Activated CD8-positive, alpha-beta memory T cell treated with anti-CD3 and anti-CD28 coated beads, Interleukin-2, amount 10 ng/mL, durations not matched to agents 7 days and 5 days (primary cell): ENCODE measurements at regions not wholly inside any gene's neighbourhood (a gene's known extent, or its start where the extent isn't known, plus 50 kb on each side); places are given as distances from the start of the nearest gene placed in this dataset.
"Not testable (repeated sequence)": the region's sequence is repeated elsewhere in the genome, so short reads cannot be mapped to it uniquely, and the experiment has no call there.

Experiments used
- ATAC-seq: fragments of 150-1000 bp; cut with Tn5 transposase; one replicate; pipeline ENCODE4 v1.10.0; 2021; ENCODE audit warnings: moderate library complexity
- CTCF ChIA-PET: fragments of 350-600 bp; sonication (Branson Sonifier 250); formaldehyde crosslinking; loops from one replicate; lab custom pipeline; 2021; ENCODE audit warnings: antibody characterized with exemption; lab: Charles Lee
- DNase-seq: peaks from one replicate; pipeline ENCODE4 v3.0.0-alpha.2; 2020
- H3K27ac Mint-ChIP-seq: one replicate; pipeline ENCODE4 v1.8.0; 2021; ENCODE audit warnings: mild to moderate bottlenecking, mixed read lengths
- H3K27me3 Mint-ChIP-seq: one replicate; pipeline ENCODE4 v1.8.0; 2021; ENCODE audit warnings: mixed read lengths
- H3K36me3 Mint-ChIP-seq: one replicate; pipeline ENCODE4 v1.8.0; 2021; ENCODE audit warnings: mild to moderate bottlenecking, mixed read lengths
- H3K4me1 Mint-ChIP-seq: one replicate; pipeline ENCODE4 v1.8.0; 2021; ENCODE audit warnings: mixed read lengths
- H3K4me3 Mint-ChIP-seq: one replicate; pipeline ENCODE4 v1.8.0; 2021; ENCODE audit warnings: mild to moderate bottlenecking, moderate library complexity, mixed read lengths
- H3K9me3 Mint-ChIP-seq: one replicate; pipeline ENCODE4 v1.8.0; 2022; ENCODE audit warnings: low read depth, mixed read lengths

- H3K9me3 Mint-ChIP-seq, H3K27me3 Mint-ChIP-seq, H3K4me3 Mint-ChIP-seq, CTCF ChIA-PET, DNase-seq, ATAC-seq, H3K36me3 Mint-ChIP-seq, H3K27ac Mint-ChIP-seq, H3K4me1 Mint-ChIP-seq: not testable (repeated sequence)
Measured at GRCh38 chr5:104002783-104003182, 440.2 kb upstream of the NUDT12 start.

DNA sequence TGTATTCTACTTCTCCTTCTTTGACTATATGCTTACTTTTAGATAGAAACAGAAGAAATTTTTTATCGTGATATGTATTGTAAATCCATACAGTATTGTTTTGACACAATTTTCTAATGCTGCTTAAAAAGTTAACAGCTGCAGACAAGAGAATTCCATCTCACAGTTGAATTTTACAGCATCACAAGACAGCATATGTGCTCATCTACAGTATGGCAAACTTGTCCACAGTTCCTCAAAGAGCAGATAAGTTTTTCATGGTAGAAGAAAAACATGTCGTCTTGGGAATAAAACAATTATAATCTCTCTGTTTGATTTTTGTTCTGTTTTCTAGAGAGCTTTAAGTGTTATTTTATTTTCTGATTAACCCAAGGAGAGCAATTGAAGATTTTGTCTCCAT lies 438.5 kb upstream of the NUDT12 start:
- Mint-ChIP-seq H3K27ac (no peak overlapping the region), H3K4me3 (no peak overlapping the region), H3K36me3 (no peaks in the 10 kb centered on the region), H3K27me3 (no peaks in the 10 kb centered on the region), H3K9me3 (peaks cover 6% of the 10 kb centered on the region), H3K4me1 (no peaks in the 10 kb centered on the region)
- CTCF ChIA-PET: no interaction called here
- ATAC-seq (no peak), DNase-seq (no peak)

DNA sequence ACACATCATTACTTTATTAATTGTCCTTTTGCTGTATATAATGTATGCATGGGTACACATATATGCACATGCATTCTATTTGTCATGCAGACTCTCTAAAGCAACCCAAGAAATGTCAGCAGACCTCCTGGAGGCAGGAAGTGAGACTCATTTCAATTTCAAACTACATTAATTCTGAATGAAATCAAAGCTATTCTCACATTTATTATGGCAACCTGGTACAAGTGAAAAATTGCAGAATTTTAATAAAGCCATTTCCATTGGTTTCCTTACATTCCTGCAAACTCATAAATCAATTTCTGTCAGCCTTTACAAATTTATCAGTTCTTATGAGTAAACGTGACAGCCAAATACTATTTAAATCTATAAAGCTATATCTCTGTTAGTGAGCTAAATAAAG lies 430.4 kb upstream of the NUDT12 start:
- no peak for DNase-seq
- CTCF ChIA-PET: no interaction called here
- no peaks in the 10 kb centered on the region for H3K27me3 Mint-ChIP-seq
- no peak overlapping the region for H3K27ac Mint-ChIP-seq
- H3K4me1 Mint-ChIP-seq: no peaks in the 10 kb centered on the region
- H3K9me3 Mint-ChIP-seq: peaks cover 6% of the 10 kb centered on the region
- H3K4me3 Mint-ChIP-seq: no peak overlapping the region
- H3K36me3 Mint-ChIP-seq: no peaks in the 10 kb centered on the region
- no peak for ATAC-seq

- Mint-ChIP-seq H3K27me3 (no peaks in the 10 kb centered on the region), H3K36me3 (no peaks in the 10 kb centered on the region), H3K4me3 (no peak overlapping the region), H3K9me3 (peaks cover 6% of the 10 kb centered on the region), H3K4me1 (no peaks in the 10 kb centered on the region), H3K27ac (no peak overlapping the region)
- DNase-seq (no peak), ATAC-seq (no peak)
- CTCF ChIA-PET: no interaction called here
Measured at GRCh38 chr5:103990064-103990463, 427.5 kb upstream of the NUDT12 start.

- Mint-ChIP-seq H3K9me3 (peaks cover 4% of the 10 kb centered on the region), H3K27me3 (no peaks in the 10 kb centered on the region), H3K4me1 (no peaks in the 10 kb centered on the region), H3K27ac (no peak overlapping the region), H3K36me3 (no peaks in the 10 kb centered on the region), H3K4me3 (no peak overlapping the region)
- CTCF ChIA-PET: no interaction called here
- DNase-seq: no peak
- ATAC-seq: no peak
Measured at GRCh38 chr5:103981592-103981991, 419.0 kb upstream of the NUDT12 start.

GRCh38 chr5:103973669-103974068 lies 411.1 kb upstream of the NUDT12 start:
- Mint-ChIP-seq H3K4me1 (no peaks in the 10 kb centered on the region), H3K27ac (no peak overlapping the region), H3K27me3 (no peaks in the 10 kb centered on the region), H3K4me3 (no peak overlapping the region), H3K9me3 (no peaks in the 10 kb centered on the region), H3K36me3 (no peaks in the 10 kb centered on the region)
- no peak for DNase-seq
- CTCF ChIA-PET: no interaction called here
- ATAC-seq: no peak

GRCh38 chr5:103966295-103966694 lies 403.7 kb upstream of the NUDT12 start:
- ATAC-seq, H3K27me3 Mint-ChIP-seq, DNase-seq, H3K36me3 Mint-ChIP-seq, H3K27ac Mint-ChIP-seq, H3K4me3 Mint-ChIP-seq, CTCF ChIA-PET, H3K4me1 Mint-ChIP-seq: not testable (repeated sequence)
- H3K9me3 Mint-ChIP-seq: peaks cover 11% of the 10 kb centered on the region

- Mint-ChIP-seq H3K4me3 (no peak overlapping the region), H3K27me3 (no peaks in the 10 kb centered on the region)
Measured at GRCh38 chr5:103962023-103962422, 399.4 kb upstream of the NUDT12 start.

GRCh38 chr5:103953601-103954382 lies 391.2 kb upstream of the NUDT12 start:
- Mint-ChIP-seq H3K9me3 (peaks cover 3% of the 10 kb centered on the region), H3K27ac (no peak overlapping the region), H3K4me3 (no peak overlapping the region), H3K27me3 (no peaks in the 10 kb centered on the region), H3K36me3 (no peaks in the 10 kb centered on the region), H3K4me1 (no peaks in the 10 kb centered on the region)
- no peak for DNase-seq
- ATAC-seq: no peak
- CTCF ChIA-PET: no interaction called here

More at GRCh38 chr5:103962023-103962422, 399.4 kb upstream of the NUDT12 start:
- no peak for DNase-seq
- no peak for ATAC-seq
- peaks cover 3% of the 10 kb centered on the region for H3K9me3 Mint-ChIP-seq
- H3K36me3 Mint-ChIP-seq: no peaks in the 10 kb centered on the region
- H3K27ac Mint-ChIP-seq: no peak overlapping the region
- CTCF ChIA-PET: no interaction called here
- H3K4me1 Mint-ChIP-seq: no peaks in the 10 kb centered on the region

- H3K9me3 Mint-ChIP-seq: peaks cover 3% of the 10 kb centered on the region
- DNase-seq (no peak), ATAC-seq (no peak)
- CTCF ChIA-PET: no interaction called here
- no peak overlapping the region for H3K27ac Mint-ChIP-seq
- no peak overlapping the region for H3K4me3 Mint-ChIP-seq
- no peaks in the 10 kb centered on the region for H3K27me3 Mint-ChIP-seq
- H3K4me1 Mint-ChIP-seq: no peaks in the 10 kb centered on the region
- H3K36me3 Mint-ChIP-seq: no peaks in the 10 kb centered on the region
Measured at GRCh38 chr5:103951776-103952175, 389.2 kb upstream of the NUDT12 start.

DNA sequence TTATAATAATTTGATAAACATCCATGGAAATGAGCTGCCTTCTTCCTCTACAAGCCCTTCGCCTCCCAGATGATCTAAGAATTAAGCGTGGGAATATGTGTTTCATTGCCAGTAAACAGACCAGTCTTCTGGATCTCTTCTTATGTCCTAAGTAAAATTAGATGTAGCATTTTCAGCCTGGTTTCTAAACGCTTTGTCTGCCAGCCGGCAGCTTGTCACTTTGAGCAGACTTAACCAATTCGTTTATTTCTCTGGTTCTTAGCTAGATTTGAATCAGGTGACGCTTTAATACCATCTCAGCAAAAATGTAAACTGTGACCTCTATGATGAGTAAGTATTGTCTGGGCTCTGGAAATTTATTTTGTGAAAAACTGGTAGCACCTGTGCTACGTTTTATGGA lies 380.6 kb upstream of the NUDT12 start:
- no peaks in the 10 kb centered on the region for H3K36me3 Mint-ChIP-seq
- H3K27ac Mint-ChIP-seq: no peak overlapping the region
- H3K27me3 Mint-ChIP-seq: no peaks in the 10 kb centered on the region
- no peaks in the 10 kb centered on the region for H3K4me1 Mint-ChIP-seq
- CTCF ChIA-PET: no interaction called here
- ATAC-seq (no peak), DNase-seq (no peak)
- no peaks in the 10 kb centered on the region for H3K9me3 Mint-ChIP-seq
- no peak overlapping the region for H3K4me3 Mint-ChIP-seq

DNA sequence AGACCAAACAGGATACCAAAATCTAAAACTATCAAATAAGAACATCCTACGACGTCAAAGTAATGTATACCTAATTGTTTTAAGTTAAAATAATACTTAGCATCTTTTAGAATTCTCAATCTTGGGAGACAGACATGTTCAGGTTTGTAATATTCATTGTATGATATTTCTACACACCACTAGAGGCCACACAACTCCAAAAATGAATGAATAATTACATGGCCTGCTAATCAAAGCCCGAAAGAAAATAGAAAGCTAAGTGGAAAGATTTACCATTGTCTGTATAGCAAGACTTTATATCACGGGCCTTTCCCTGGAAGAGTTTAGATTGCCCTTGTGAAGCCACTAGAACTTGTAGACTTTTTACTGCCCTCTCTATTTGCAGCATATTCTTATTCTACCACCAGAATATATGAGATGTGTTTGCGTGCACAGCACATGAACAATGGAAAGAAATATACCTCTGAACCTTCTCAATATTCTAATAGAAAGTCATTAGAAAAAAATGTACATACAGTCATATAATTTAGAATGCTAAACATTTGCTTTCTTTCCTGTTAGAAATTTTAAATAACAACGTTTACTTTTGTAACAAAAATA lies 380.1 kb upstream of the NUDT12 start:
- H3K9me3 Mint-ChIP-seq: no peaks in the 10 kb centered on the region
- no peak overlapping the region for H3K27ac Mint-ChIP-seq
- no peak for ATAC-seq
- no peaks in the 10 kb centered on the region for H3K36me3 Mint-ChIP-seq
- no peak overlapping the region for H3K4me3 Mint-ChIP-seq
- H3K4me1 Mint-ChIP-seq: no peaks in the 10 kb centered on the region
- H3K27me3 Mint-ChIP-seq: no peaks in the 10 kb centered on the region
- CTCF ChIA-PET: no interaction called here
- DNase-seq: no peak

DNA sequence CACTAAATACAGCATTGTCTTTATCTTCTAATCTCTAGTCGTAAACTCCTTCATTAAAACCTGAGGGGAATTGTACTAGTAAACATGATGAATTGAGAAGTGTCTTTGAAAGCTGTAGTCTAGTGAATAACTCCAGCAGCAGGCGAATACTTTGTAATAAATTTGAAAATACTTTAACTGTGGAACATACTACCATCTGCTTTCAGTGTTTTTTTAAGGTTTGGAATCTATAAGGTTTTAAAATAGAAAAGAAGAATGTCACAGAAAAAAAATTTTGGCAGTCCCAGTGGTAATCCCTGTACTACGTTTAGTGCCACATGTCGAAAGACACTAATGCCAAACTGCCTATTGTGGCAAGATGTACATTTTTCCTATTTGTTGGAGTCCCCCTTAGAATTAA lies 379.0 kb upstream of the NUDT12 start:
- no peaks in the 10 kb centered on the region for H3K4me1 Mint-ChIP-seq
- no peaks in the 10 kb centered on the region for H3K9me3 Mint-ChIP-seq
- no peak for DNase-seq
- CTCF ChIA-PET: no interaction called here
- no peaks in the 10 kb centered on the region for H3K36me3 Mint-ChIP-seq
- no peak for ATAC-seq
- H3K27ac Mint-ChIP-seq: no peak overlapping the region
- no peaks in the 10 kb centered on the region for H3K27me3 Mint-ChIP-seq
- no peak overlapping the region for H3K4me3 Mint-ChIP-seq

- Mint-ChIP-seq H3K9me3 (no peaks in the 10 kb centered on the region), H3K27ac (no peak overlapping the region)
- CTCF ChIA-PET: no interaction called here
Measured at GRCh38 chr5:103938146-103938695, 375.6 kb upstream of the NUDT12 start.

More at GRCh38 chr5:103938146-103938695, 375.6 kb upstream of the NUDT12 start:
- ATAC-seq (no peak), DNase-seq (no peak)
- Mint-ChIP-seq H3K27me3 (no peaks in the 10 kb centered on the region), H3K4me1 (no peaks in the 10 kb centered on the region), H3K36me3 (no peaks in the 10 kb centered on the region), H3K4me3 (no peak overlapping the region)
